ENCODE measurements at regions not wholly inside any gene's neighbourhood (a gene's known extent, or its start where the extent isn't known, plus 50 kb on each side); places are given as distances from the start of the nearest gene placed in this dataset.

- Mint-ChIP-seq H3K27ac (no peak overlapping the region), H3K4me3 (no peak overlapping the region), H3K9me3 (peaks cover 62% of the 10 kb centered on the region), H3K4me1 (no peaks in the 10 kb centered on the region), H3K27me3 (no peaks in the 10 kb centered on the region), H3K36me3 (no peaks in the 10 kb centered on the region)
- no peak for DNase-seq
- CTCF ChIA-PET, result no interaction called here
Measured at GRCh38 chr19:37829526-37829925, 50.1 kb upstream of the ZNF573 start.

All from activated naive CD4-positive, alpha-beta T cell treated with anti-CD3 and anti-CD28 coated beads, Interleukin-2, amount 10 ng/mL, durations not matched to agents 7 days and 5 days (primary cell).